Trophoblast cell (in vitro differentiated cells and primary cell): ENCODE measurements at regions not wholly inside any gene's neighbourhood (a gene's known extent, or its start where the extent isn't known, plus 50 kb on each side); places are given as distances from the start of the nearest gene placed in this dataset.

ENCODE experiments used
- DNase-seq, 2 donors: peaks; one replicate each; pipeline ENCODE4 v3.0.0-alpha.2; 2016
- H2AFZ ChIP-seq: 2 replicates; pipeline ENCODE4 v1.6.1; 2013; ENCODE audit warnings: low read length, moderate library complexity, mild to moderate bottlenecking; ENCODE audit not compliant: insufficient read depth, poor library complexity
- H2AK5ac ChIP-seq: 2 replicates; pipeline ENCODE4 v1.6.1; 2013; ENCODE audit warnings: mild to moderate bottlenecking, low read length
- H2BK120ac ChIP-seq: 2 replicates; pipeline ENCODE4 v1.6.1; 2013; ENCODE audit warnings: low read length, mild to moderate bottlenecking, moderate library complexity; ENCODE audit not compliant: insufficient read depth, poor library complexity
- H2BK12ac ChIP-seq: 2 replicates; pipeline ENCODE4 v1.6.1; 2013; ENCODE audit warnings: mild to moderate bottlenecking, low read length, moderate library complexity
- H2BK5ac ChIP-seq: 2 replicates; pipeline ENCODE4 v1.6.1; 2013; ENCODE audit warnings: low read length, low read depth, moderate library complexity, mild to moderate bottlenecking; ENCODE audit not compliant: poor library complexity
- H3K14ac ChIP-seq: 2 replicates; pipeline ENCODE4 v1.6.1; 2013; ENCODE audit warnings: mild to moderate bottlenecking, low read length
- H3K18ac ChIP-seq: 2 replicates; pipeline ENCODE4 v1.6.1; 2013; ENCODE audit warnings: mild to moderate bottlenecking, low read length
- H3K23ac ChIP-seq: 2 replicates; pipeline ENCODE4 v1.6.1; 2013; ENCODE audit warnings: low read length
- H3K27ac ChIP-seq: 2 replicates; pipeline ENCODE4 v1.5.1; 2013; ENCODE audit warnings: low read depth, mild to moderate bottlenecking, inconsistent platforms, low read length, moderate library complexity
- H3K27me3 ChIP-seq: 2 replicates; pipeline ENCODE4 v1.6.1; 2013; ENCODE audit warnings: inconsistent platforms, mild to moderate bottlenecking, low read length, moderate library complexity; ENCODE audit not compliant: insufficient read depth
- H3K36me3 ChIP-seq, 2 experiments: 1 replicate in 1 of 2; 2 replicates in 1 of 2; pipeline ENCODE4 v1.6.1; 2013; ENCODE audit warnings: low read length in 2 of 2, mild to moderate bottlenecking in 2 of 2, moderate library complexity in 1 of 2; ENCODE audit not compliant: insufficient read depth in 2 of 2, control insufficient read depth in 1 of 2
- H3K4ac ChIP-seq: 2 replicates; pipeline ENCODE4 v1.6.1; 2013; ENCODE audit warnings: low read depth, mild to moderate bottlenecking, low read length, moderate library complexity
- H3K4me1 ChIP-seq, 2 experiments: 1 replicate in 1 of 2; 2 replicates in 1 of 2; pipeline ENCODE4 v1.6.1; 2013; ENCODE audit warnings: low read length in 2 of 2, mild to moderate bottlenecking in 2 of 2, moderate library complexity in 1 of 2; ENCODE audit not compliant: insufficient read depth in 2 of 2, control insufficient read depth in 1 of 2
- H3K4me2 ChIP-seq: 2 replicates; pipeline ENCODE4 v1.6.1; 2013; ENCODE audit warnings: inconsistent platforms, mild to moderate bottlenecking, low read length, moderate library complexity
- H3K4me3 ChIP-seq: 2 replicates; pipeline ENCODE4 v1.5.1; 2013; ENCODE audit warnings: mild to moderate bottlenecking, low read depth, low read length, inconsistent platforms
- H3K79me1 ChIP-seq: one replicate; pipeline ENCODE4 v1.6.1; 2013; ENCODE audit warnings: low read length
- H3K79me2 ChIP-seq: 2 replicates; pipeline ENCODE4 v1.6.1; 2013; ENCODE audit warnings: low read length, mild to moderate bottlenecking; ENCODE audit not compliant: control insufficient read depth, insufficient read depth, poor library complexity
- H3K9ac ChIP-seq: 2 replicates; pipeline ENCODE4 v1.6.1; 2013; ENCODE audit warnings: mild to moderate bottlenecking, low read length
- H3K9me3 ChIP-seq: 2 replicates; pipeline ENCODE4 v1.6.1; 2013; ENCODE audit warnings: low read depth, mild to moderate bottlenecking, control low read depth, inconsistent platforms, low read length; ENCODE audit not compliant: insufficient read depth
- H4K12ac ChIP-seq: 2 replicates; pipeline ENCODE4 v1.6.1; 2013; ENCODE audit warnings: low read depth, mild to moderate bottlenecking, low read length, moderate library complexity
- H4K8ac ChIP-seq: 2 replicates; pipeline ENCODE4 v1.6.1; 2013; ENCODE audit warnings: low read depth, mild to moderate bottlenecking, low read length, moderate library complexity
- H4K91ac ChIP-seq: one replicate; pipeline ENCODE4 v1.6.1; 2013; ENCODE audit warnings: low read depth, mild to moderate bottlenecking, low read length, moderate library complexity
- WGBS: extraction: QIAGEN DNeasy Blood & Tissue Kit; methylation state at CpG from one replicate; pipeline ENCODE4 v1.1.7; 2013; ENCODE audit warnings: missing lambda C conversion rate; ENCODE audit not compliant: insufficient read length, insufficient coverage; ENCODE audit errors: extremely low coverage; 5-methylcytosine and 5-hydroxymethylcytosine counted together

GRCh38 chr12:75655315-75655806 is 144.0 kb upstream of the KRR1 start:
- H2AFZ ChIP-seq: no peak overlapping the region
- H2AK5ac ChIP-seq: no peak overlapping the region
- H3K9me3 ChIP-seq: no peaks in the 10 kb centered on the region
- H3K9ac ChIP-seq: no peak overlapping the region
- no peak overlapping the region for H3K4me3 ChIP-seq
- peaks cover 8 to 11% of the 10 kb centered on the region in 2 experiments for H3K4me1 ChIP-seq
- no peak overlapping the region for H2BK5ac ChIP-seq
- no peak overlapping the region for H3K27ac ChIP-seq
- H3K79me1 ChIP-seq: peaks cover 4% of the 10 kb centered on the region
- no peak overlapping the region for H3K4me2 ChIP-seq
- DNase-seq: no peak
- no peaks in the 10 kb centered on the region for H3K36me3 ChIP-seq
- no peak overlapping the region for H3K4ac ChIP-seq
- H3K79me2 ChIP-seq: no peaks in the 10 kb centered on the region
- no peak overlapping the region for H4K12ac ChIP-seq
- no peak overlapping the region for H2BK120ac ChIP-seq
- H4K91ac ChIP-seq: no peak overlapping the region
- no peak overlapping the region for H4K8ac ChIP-seq
- H3K27me3 ChIP-seq: no peaks in the 10 kb centered on the region
- no peak overlapping the region for H3K14ac ChIP-seq
- H2BK12ac ChIP-seq: no peak overlapping the region
- no peak overlapping the region for H3K23ac ChIP-seq
- H3K18ac ChIP-seq: no peak overlapping the region
- no CpG with 5 or more reads among the region's 4 CpGs for WGBS

- Histone ChIP-seq H3K4me3 (no peak overlapping the region), H3K9me3 (no peaks in the 10 kb centered on the region), H2AK5ac (no peak overlapping the region), H2BK5ac (no peak overlapping the region), H4K12ac (no peak overlapping the region), H3K36me3 (no peaks in the 10 kb centered on the region), H3K27ac (no peak overlapping the region), H3K79me2 (no peaks in the 10 kb centered on the region), H3K79me1 (no peaks in the 10 kb centered on the region), H3K23ac (no peak overlapping the region), H3K27me3 (no peaks in the 10 kb centered on the region), H2AFZ (no peak overlapping the region), H3K9ac (no peak overlapping the region), H3K14ac (no peak overlapping the region), H3K18ac (no peak overlapping the region), H2BK120ac (no peak overlapping the region), H4K8ac (no peak overlapping the region), H3K4me2 (no peak overlapping the region), H2BK12ac (no peak overlapping the region), H3K4me1 (no peaks in the 10 kb centered on the region), H4K91ac (no peak overlapping the region), H3K4ac (no peak overlapping the region)
- no CpG with 5 or more reads among the region's 2 CpGs for WGBS
- DNase-seq: no peak
These were observed 139.9 kb upstream of the KRR1 start for GRCh38 chr12:75651342-75651695.

- no peak overlapping the region for H3K18ac ChIP-seq
- no peak overlapping the region for H3K4me3 ChIP-seq
- H2BK5ac ChIP-seq: no peak overlapping the region
- no peak overlapping the region for H3K23ac ChIP-seq
- DNase-seq: no peak
- no peaks in the 10 kb centered on the region for H3K36me3 ChIP-seq
- no peak overlapping the region for H4K12ac ChIP-seq
- no peak overlapping the region for H2AFZ ChIP-seq
- no CpG with 5 or more reads among the region's 2 CpGs for WGBS
- H3K27me3 ChIP-seq: no peaks in the 10 kb centered on the region
- H3K4me2 ChIP-seq: no peak overlapping the region
- H3K4ac ChIP-seq: no peak overlapping the region
- H3K14ac ChIP-seq: no peak overlapping the region
- H3K4me1 ChIP-seq: no peaks in the 10 kb centered on the region
- H3K9me3 ChIP-seq: no peaks in the 10 kb centered on the region
- no peak overlapping the region for H3K27ac ChIP-seq
- H2BK12ac ChIP-seq: no peak overlapping the region
- H3K9ac ChIP-seq: no peak overlapping the region
- H3K79me2 ChIP-seq: no peaks in the 10 kb centered on the region
- H2AK5ac ChIP-seq: no peak overlapping the region
- no peak overlapping the region for H2BK120ac ChIP-seq
- H4K91ac ChIP-seq: no peak overlapping the region
- no peak overlapping the region for H4K8ac ChIP-seq
- no peaks in the 10 kb centered on the region for H3K79me1 ChIP-seq
These were observed 139.4 kb upstream of the KRR1 start for GRCh38 chr12:75650595-75651341.

GRCh38 chr12:75650100-75650499 is 138.7 kb upstream of the KRR1 start:
- Histone ChIP-seq H3K18ac (no peak overlapping the region), H3K9ac (no peak overlapping the region), H2AK5ac (no peak overlapping the region), H2BK120ac (no peak overlapping the region), H3K79me2 (no peaks in the 10 kb centered on the region), H3K79me1 (no peaks in the 10 kb centered on the region), H4K8ac (no peak overlapping the region), H2AFZ (no peak overlapping the region), H3K4me3 (no peak overlapping the region), H3K36me3 (no peaks in the 10 kb centered on the region), H3K14ac (no peak overlapping the region), H3K4me1 (no peaks in the 10 kb centered on the region), H4K12ac (no peak overlapping the region), H2BK5ac (no peak overlapping the region), H3K23ac (no peak overlapping the region), H3K27ac (no peak overlapping the region), H3K9me3 (no peaks in the 10 kb centered on the region), H3K27me3 (no peaks in the 10 kb centered on the region), H3K4me2 (no peak overlapping the region), H3K4ac (no peak overlapping the region), H2BK12ac (no peak overlapping the region), H4K91ac (no peak overlapping the region)
- no peak for DNase-seq
